SW 1271 (cell line): ENCODE measurements at regions not wholly inside any gene's neighbourhood (a gene's known extent, or its start where the extent isn't known, plus 50 kb on each side); places are given as distances from the start of the nearest gene placed in this dataset.

Experiments used
- DNase-seq, 2 experiments: peaks; one replicate each; lab custom pipeline; 2025; lab: John Stamatoyannopoulos, UW

- no peak for DNase-seq
Measured at GRCh38 chr22:27540247-27540646, 261.3 kb downstream of the MN1 start.

- no peak for DNase-seq
Measured at GRCh38 chr22:27540656-27541396, 260.7 kb downstream of the MN1 start.

DNA sequence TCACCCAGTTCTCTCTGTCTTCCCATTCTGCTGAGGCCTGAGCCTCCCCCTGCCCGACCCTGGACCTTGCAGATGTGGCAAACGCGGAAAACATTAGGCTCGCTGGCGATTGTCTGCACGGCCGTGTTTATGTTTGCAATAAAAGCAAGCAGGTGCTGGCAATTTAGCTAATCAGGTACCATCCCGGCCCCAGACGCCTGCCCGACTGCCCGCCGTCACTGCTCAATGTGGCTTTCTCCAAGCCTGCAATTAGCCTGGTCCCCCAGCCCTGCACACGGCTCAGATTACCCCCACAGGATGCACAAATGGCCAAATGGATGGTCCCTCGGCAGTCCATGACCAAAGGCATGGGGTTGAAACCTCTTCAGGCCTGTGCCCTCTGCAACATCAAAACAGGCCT lies 259.7 kb downstream of the MN1 start:
- no peak for DNase-seq

DNA sequence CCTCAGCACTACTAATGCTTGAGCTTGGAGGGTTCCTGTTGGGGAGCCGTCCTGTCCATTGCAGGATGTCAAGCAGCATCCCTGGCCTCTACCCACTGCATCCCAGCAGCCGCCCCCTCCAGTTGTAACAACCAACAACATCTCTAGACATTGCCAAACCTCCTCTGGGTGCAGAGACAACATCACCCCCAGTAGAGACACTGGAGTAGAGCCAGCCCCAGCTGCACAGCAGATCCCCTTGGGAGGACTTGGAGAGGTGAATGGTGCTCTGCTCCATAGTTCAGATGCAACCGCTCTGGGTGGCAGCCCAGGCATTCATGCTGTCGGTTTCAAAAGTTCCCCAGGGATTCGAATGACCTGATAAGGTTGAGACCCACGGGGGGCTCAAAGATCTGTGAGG lies 259.0 kb downstream of the MN1 start:
- no peak for DNase-seq

- no peak for DNase-seq
Measured at GRCh38 chr22:27543460-27543859, 258.1 kb downstream of the MN1 start.

DNA sequence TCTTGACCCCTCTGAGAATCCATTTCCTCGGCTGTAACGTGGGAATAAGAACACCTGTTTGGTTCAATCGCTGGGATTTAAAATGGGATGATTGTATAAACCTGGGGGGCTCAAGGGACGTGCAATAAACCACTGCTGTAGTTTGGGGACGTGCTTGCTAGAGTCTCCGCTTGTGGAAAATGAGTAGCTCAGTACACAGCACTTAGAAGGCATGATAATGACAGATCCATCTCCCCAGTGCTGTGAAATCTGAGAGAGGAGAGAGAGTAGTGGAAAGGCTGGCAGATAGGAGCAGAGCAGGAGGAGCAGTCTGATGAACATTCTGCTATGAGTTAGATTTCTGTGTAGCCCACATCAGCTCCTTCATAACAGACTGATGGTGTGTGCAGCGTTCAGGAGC lies 256.5 kb downstream of the MN1 start:
- DNase-seq = no peak

GRCh38 chr22:27546157-27546935 lies 255.2 kb downstream of the MN1 start:
- no peak for DNase-seq

GRCh38 chr22:27551402-27551801 lies 250.2 kb downstream of the MN1 start:
- DNase-seq = no peak

- DNase-seq = no peak
Measured at GRCh38 chr22:27552176-27552575, 249.4 kb downstream of the MN1 start.

DNA sequence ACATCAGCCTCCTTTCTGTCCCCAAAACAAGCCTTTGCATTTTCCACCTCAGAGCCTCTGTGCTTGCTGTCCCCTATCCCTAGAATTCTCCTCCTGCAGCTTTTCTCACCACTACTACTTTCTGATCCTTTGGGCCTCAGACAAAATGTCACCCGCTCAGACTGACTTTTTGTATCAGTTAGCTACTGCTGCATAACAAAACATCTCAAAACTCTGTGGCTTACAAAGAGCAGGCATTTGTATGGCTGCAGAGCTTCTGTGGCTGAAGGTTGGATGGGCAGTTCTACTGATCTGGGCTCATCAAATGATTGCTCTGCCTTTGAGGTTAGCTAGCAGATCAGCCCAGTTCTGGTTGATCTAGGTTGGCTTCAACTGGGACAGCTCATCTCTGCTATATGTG lies 248.7 kb downstream of the MN1 start:
- DNase-seq = no peak

- DNase-seq = no peak
Measured at GRCh38 chr22:27554106-27554811, 247.3 kb downstream of the MN1 start.

GRCh38 chr22:27554841-27555456 lies 246.6 kb downstream of the MN1 start:
- DNase-seq = no peak

GRCh38 chr22:27556371-27556770 lies 245.2 kb downstream of the MN1 start:
- no peak for DNase-seq

GRCh38 chr22:27557286-27558008 lies 244.1 kb downstream of the MN1 start:
- DNase-seq = no peak

- no peak for DNase-seq
Measured at GRCh38 chr22:27558658-27559371, 242.7 kb downstream of the MN1 start.

DNA sequence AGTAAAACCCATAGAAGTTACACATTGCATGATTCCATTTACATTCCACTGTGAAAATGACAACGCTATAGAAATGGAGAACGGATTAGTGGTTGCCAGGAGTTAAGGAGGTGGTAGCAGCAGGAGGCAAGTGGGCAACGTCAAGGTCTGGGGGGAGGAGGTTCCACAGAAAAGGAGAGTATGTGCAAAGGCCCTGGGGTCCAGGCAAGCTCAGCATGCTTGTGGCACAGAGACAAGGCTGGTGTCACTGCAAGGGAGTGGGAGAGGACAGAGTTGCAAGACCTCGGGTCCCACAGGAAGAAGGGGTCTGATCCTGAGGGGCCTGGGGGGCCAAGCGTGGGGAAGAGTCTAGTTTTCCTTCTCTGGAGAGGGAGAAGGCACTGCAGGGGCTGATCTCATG lies 240.8 kb downstream of the MN1 start:
- no peak for DNase-seq

DNA sequence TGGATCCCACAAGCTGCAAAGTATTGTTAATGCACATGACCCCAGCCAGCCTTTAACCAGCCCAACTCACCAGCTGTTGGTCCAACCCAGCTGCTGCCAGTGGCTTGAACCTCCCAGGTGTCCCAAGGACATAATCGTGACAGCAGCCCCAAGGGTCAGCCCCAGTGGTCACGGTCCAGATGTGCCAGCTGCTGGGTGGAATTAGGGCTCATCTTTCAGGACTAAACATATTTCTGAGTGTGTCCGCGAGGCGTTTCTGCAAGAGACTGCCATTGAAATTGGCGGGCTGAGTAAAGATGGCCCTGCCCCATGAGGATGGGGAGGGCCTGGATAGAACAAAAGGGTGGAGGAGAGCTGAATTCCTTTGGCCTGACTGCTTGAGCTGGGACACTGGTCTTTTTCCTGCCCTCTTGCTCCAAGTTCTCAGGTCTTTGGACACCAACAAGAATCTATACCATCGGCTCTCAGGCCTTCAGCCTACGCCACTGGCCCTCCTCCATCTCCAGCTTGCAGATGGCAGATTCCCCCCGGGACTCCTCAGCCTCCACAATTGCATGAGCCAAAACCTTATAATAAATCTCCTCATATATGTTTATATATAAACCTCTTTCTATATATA lies 240.2 kb downstream of the MN1 start:
- DNase-seq = no peak

DNA sequence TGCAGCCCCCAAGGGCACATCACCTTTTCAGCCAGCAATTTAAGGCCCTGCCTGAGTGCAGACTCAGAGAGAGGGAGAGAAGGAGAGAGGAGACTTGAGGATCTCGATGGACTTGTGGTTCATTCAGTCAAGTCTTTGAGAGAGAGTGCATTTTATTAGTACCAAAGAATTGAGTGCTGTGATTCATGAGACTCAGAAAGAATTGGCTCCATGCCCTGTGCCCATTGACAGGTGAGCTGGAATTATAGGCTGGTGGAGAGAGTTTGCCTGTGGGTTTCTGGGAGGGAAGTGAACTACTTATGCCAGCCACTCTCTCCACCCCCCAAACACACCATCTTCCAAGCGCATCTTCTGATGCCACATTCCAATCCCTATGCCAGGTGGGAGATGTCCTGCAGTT lies 236.8 kb downstream of the MN1 start:
- no peak for DNase-seq

- DNase-seq = no peak
Measured at GRCh38 chr22:27566602-27567001, 235.0 kb downstream of the MN1 start.

GRCh38 chr22:27568265-27568664 lies 233.3 kb downstream of the MN1 start:
- DNase-seq = no peak
